AG09309 (cell line): ENCODE measurements at regions not wholly inside any gene's neighbourhood (a gene's known extent, or its start where the extent isn't known, plus 50 kb on each side); places are given as distances from the start of the nearest gene placed in this dataset.
"Not testable (repeated sequence)": the region's sequence is repeated elsewhere in the genome, so short reads cannot be mapped to it uniquely, and the experiment has no call there.

ENCODE experiments used
- DNase-seq: peaks from one replicate; pipeline ENCODE4 v3.0.0-alpha.2; 2010; ENCODE audit warnings: low read depth
- H3K4me3 ChIP-seq: 2 replicates; pipeline ENCODE4 v1.5.1; 2011; ENCODE audit warnings: mild to moderate bottlenecking, low read depth, low read length, moderate library complexity; ENCODE audit not compliant: control insufficient read depth
- CTCF ChIP-seq: IDR thresholded peaks from 2 replicates; pipeline ENCODE4 v1.5.1; 2011; ENCODE audit warnings: mild to moderate bottlenecking, low read depth, low read length, inconsistent platforms; ENCODE audit not compliant: insufficient read depth, control insufficient read depth; ENCODE audit errors: missing control alignments

GRCh38 chrX:817759-818300 lies 187.2 kb downstream of the SHOX start:
- H3K4me3 ChIP-seq, result no peak overlapping the region
- no peak for DNase-seq
- no peak for TF ChIP-seq CTCF

GRCh38 chrX:817147-817546 lies 186.6 kb downstream of the SHOX start:
- not testable (repeated sequence) for H3K4me3 ChIP-seq

GRCh38 chrX:816411-816810 lies 185.8 kb downstream of the SHOX start:
- H3K4me3 ChIP-seq, result no peak overlapping the region
- no peak for TF ChIP-seq CTCF

More at GRCh38 chrX:817147-817546, 186.6 kb downstream of the SHOX start:
- not testable (repeated sequence) for DNase-seq

GRCh38 chrX:810186-810585 lies 179.6 kb downstream of the SHOX start:
- TF ChIP-seq CTCF, result no peak
- no peak for DNase-seq
- no peak overlapping the region for H3K4me3 ChIP-seq

More at GRCh38 chrX:816411-816810, 185.8 kb downstream of the SHOX start:
- DNase-seq, result no peak

- TF ChIP-seq CTCF, result no peak
- H3K4me3 ChIP-seq, result no peak overlapping the region
Measured at GRCh38 chrX:809081-809480, 178.5 kb downstream of the SHOX start.

GRCh38 chrX:806586-806985 lies 176.0 kb downstream of the SHOX start:
- H3K4me3 ChIP-seq, result no peak overlapping the region
- DNase-seq, result no peak

More at GRCh38 chrX:809081-809480, 178.5 kb downstream of the SHOX start:
- no peak for DNase-seq

GRCh38 chrX:805988-806387 lies 175.4 kb downstream of the SHOX start:
- H3K4me3 ChIP-seq, result no peak overlapping the region
- DNase-seq, result no peak
- TF ChIP-seq CTCF, result no peak

More at GRCh38 chrX:806586-806985, 176.0 kb downstream of the SHOX start:
- TF ChIP-seq CTCF, result no peak
